Renal cortex interstitium (tissue), 11 donors: ENCODE measurements at regions not wholly inside any gene's neighbourhood (a gene's known extent, or its start where the extent isn't known, plus 50 kb on each side); places are given as distances from the start of the nearest gene placed in this dataset.

Source experiments
- DNase-seq, 11 donors: peaks; one replicate each; pipeline ENCODE4 v3.0.0-alpha.2; 2013; ENCODE audit warnings: low read depth in 9 of 11, low spot score in 4 of 11; ENCODE audit errors: extremely low read depth in 1 of 11

- DNase-seq: no peak
Observed at GRCh38 chr13:85512421-85512820, 286.8 kb downstream of the SLITRK6 start.

GRCh38 chr13:85509512-85509911 is 289.7 kb downstream of the SLITRK6 start:
- DNase-seq: no peak

- DNase-seq: no peak
Observed at GRCh38 chr13:85508683-85509329, 290.4 kb downstream of the SLITRK6 start.

GRCh38 chr13:85503797-85504196 is 295.4 kb downstream of the SLITRK6 start:
- DNase-seq: no peak

- DNase-seq: no peak
Observed at GRCh38 chr13:85501616-85502015, 297.6 kb downstream of the SLITRK6 start.

- no peak for DNase-seq
Observed at GRCh38 chr13:85500696-85501256, 298.4 kb downstream of the SLITRK6 start.

GRCh38 chr13:85498774-85499173 is 300.4 kb downstream of the SLITRK6 start:
- no peak for DNase-seq

- DNase-seq: no peak
Observed at GRCh38 chr13:85497652-85498051, 301.6 kb downstream of the SLITRK6 start.

- DNase-seq: no peak
Observed at GRCh38 chr13:85492283-85492682, 306.9 kb downstream of the SLITRK6 start.

- no peak for DNase-seq
Observed at GRCh38 chr13:85486663-85487062, 312.6 kb downstream of the SLITRK6 start.

GRCh38 chr13:85473144-85473543 is 326.1 kb downstream of the SLITRK6 start:
- no peak for DNase-seq

- DNase-seq: no peak
Observed at GRCh38 chr13:85469320-85469719, 329.9 kb downstream of the SLITRK6 start.

GRCh38 chr13:85462792-85463425 is 336.3 kb downstream of the SLITRK6 start:
- no peak for DNase-seq

GRCh38 chr13:85461621-85462020 is 337.6 kb downstream of the SLITRK6 start:
- DNase-seq: no peak

GRCh38 chr13:85445534-85445933 is 353.7 kb downstream of the SLITRK6 start:
- DNase-seq: no peak

GRCh38 chr13:85441975-85442374 is 357.2 kb downstream of the SLITRK6 start:
- no peak for DNase-seq

- no peak for DNase-seq
Observed at GRCh38 chr13:85441364-85441763, 357.9 kb downstream of the SLITRK6 start.

- DNase-seq: no peak
Observed at GRCh38 chr13:85436029-85436428, 363.2 kb downstream of the SLITRK6 start.

GRCh38 chr13:85434927-85435326 is 364.3 kb downstream of the SLITRK6 start:
- DNase-seq: no peak

GRCh38 chr13:85432881-85433280 is 366.3 kb downstream of the SLITRK6 start:
- DNase-seq: no peak

GRCh38 chr13:85431720-85432119 is 367.5 kb downstream of the SLITRK6 start:
- DNase-seq: no peak
